ENCODE measurements at regions not wholly inside any gene's neighbourhood (a gene's known extent, or its start where the extent isn't known, plus 50 kb on each side); places are given as distances from the start of the nearest gene placed in this dataset.
A peak's percentile ranks its signal among the peaks of the same experiment; 100 is the strongest.

DNA sequence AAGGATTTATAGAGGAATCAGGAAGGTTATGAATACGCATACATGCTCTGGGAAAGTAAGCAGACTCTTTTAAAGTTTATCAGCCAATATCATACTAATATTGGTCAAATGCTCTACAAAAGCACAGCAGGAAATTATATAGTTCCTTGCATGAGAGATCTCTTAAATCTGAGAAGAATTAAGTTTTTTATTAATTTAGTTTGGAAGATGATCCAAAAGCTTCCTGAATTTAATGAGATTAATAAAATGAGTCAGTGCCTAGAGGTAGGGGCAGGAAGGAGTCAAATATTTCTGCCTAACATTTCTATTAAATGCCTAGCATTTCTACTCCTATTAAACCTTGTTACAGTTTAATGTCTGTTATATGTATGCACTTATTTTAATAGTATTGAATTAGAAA, 1608.2 kb downstream of the GRIK2 start:
- peaks cover 13% of the 10 kb centered on the region for H3K4me1 Mint-ChIP-seq
- peaks cover 26% of the 10 kb centered on the region for H3K9me3 Mint-ChIP-seq
- TF ChIP-seq, protein P1, sequence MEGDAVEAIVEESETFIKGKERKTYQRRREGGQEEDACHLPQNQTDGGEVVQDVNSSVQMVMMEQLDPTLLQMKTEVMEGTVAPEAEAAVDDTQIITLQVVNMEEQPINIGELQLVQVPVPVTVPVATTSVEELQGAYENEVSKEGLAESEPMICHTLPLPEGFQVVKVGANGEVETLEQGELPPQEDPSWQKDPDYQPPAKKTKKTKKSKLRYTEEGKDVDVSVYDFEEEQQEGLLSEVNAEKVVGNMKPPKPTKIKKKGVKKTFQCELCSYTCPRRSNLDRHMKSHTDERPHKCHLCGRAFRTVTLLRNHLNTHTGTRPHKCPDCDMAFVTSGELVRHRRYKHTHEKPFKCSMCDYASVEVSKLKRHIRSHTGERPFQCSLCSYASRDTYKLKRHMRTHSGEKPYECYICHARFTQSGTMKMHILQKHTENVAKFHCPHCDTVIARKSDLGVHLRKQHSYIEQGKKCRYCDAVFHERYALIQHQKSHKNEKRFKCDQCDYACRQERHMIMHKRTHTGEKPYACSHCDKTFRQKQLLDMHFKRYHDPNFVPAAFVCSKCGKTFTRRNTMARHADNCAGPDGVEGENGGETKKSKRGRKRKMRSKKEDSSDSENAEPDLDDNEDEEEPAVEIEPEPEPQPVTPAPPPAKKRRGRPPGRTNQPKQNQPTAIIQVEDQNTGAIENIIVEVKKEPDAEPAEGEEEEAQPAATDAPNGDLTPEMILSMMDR (conservative IDR thresholded peaks at IDR 0.05) = no peak
- H3K4me3 ChIP-seq (ENCODE audit: low read length) = no peak overlapping the region
- no peaks in the 10 kb centered on the region for H3K4me1 ChIP-seq (ENCODE audit: control insufficient read depth, insufficient read depth, low read length)
- WGBS, 2 experiments (ENCODE audit: insufficient coverage in 1 of 2, insufficient read length in 1 of 2) = 100% methylated on average over 1 of the region's 1 CpG; no CpG with 5 or more reads in 1 of the 2 experiments
- H3K27ac ChIP-seq (ENCODE audit: low read depth, low read length) = no peak overlapping the region
- H3K4me3 Mint-ChIP-seq = no peak overlapping the region
- peaks cover 7% of the 10 kb centered on the region for H3K9me3 ChIP-seq (ENCODE audit: control insufficient read depth, low read length)
- no peak for DNase-seq
- no peaks in the 10 kb centered on the region for H3K27me3 ChIP-seq (ENCODE audit: control insufficient read depth, insufficient read depth, low read length, poor library complexity, severe bottlenecking)
- H3K27me3 Mint-ChIP-seq (ENCODE audit: insufficient read depth) = peaks cover 7% of the 10 kb centered on the region
- H3K36me3 ChIP-seq (ENCODE audit: control insufficient read depth, insufficient read depth, low read length) = no peaks in the 10 kb centered on the region
- no peaks in the 10 kb centered on the region for H3K36me3 Mint-ChIP-seq (ENCODE audit: low read depth)
- H3K9ac ChIP-seq (ENCODE audit: extremely low read depth, low read length, poor library complexity, severe bottlenecking) = no peak overlapping the region
- H3K27ac Mint-ChIP-seq = peak overlapping the region; percentile 61

DNA sequence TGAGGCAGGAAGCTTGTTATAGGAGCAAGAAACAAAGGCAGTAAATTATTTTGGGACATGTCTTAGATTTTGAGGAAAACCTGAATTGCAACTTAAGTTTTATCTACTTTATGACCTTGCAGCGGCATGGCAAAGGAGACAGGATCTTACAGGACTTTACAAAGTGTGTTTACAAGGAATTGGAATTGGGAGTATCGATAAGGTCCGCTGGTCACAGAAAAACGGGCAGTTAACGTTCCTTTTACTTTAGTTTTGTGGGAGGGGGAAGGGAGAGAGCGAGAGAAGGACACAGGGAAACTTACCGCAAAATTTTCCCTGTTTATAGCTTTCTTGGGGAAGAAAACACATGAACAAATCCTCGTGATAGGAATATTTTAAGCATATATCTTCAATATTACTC, 1607.2 kb downstream of the GRIK2 start:
- Histone ChIP-seq H3K4me1 (ENCODE audit: control insufficient read depth, insufficient read depth, low read length) (no peaks in the 10 kb centered on the region), H3K9me3 (ENCODE audit: control insufficient read depth, low read length) (peaks cover 7% of the 10 kb centered on the region), H3K27me3 (ENCODE audit: control insufficient read depth, insufficient read depth, low read length, poor library complexity, severe bottlenecking) (no peaks in the 10 kb centered on the region), H3K9ac (ENCODE audit: extremely low read depth, low read length, poor library complexity, severe bottlenecking) (no peak overlapping the region), H3K27ac (ENCODE audit: low read depth, low read length) (no peak overlapping the region), H3K4me3 (ENCODE audit: low read length) (peak overlapping the region; percentile 28), H3K36me3 (ENCODE audit: control insufficient read depth, insufficient read depth, low read length) (no peaks in the 10 kb centered on the region)
- Mint-ChIP-seq H3K4me3 (peak overlapping the region; percentile 28), H3K27ac (peak overlapping the region; percentile 38), H3K9me3 (peaks cover 25% of the 10 kb centered on the region), H3K27me3 (ENCODE audit: insufficient read depth) (peaks cover 6% of the 10 kb centered on the region), H3K4me1 (peaks cover 13% of the 10 kb centered on the region), H3K36me3 (ENCODE audit: low read depth) (no peaks in the 10 kb centered on the region)
- no peak for DNase-seq
- 51 to 52% methylated on average over 7 to 8 of the region's 8 CpGs for WGBS, 2 experiments (ENCODE audit: insufficient coverage in 1 of 2, insufficient read length in 1 of 2)
- TF ChIP-seq, protein P1 (conservative IDR thresholded peaks at IDR 0.05) = no peak

DNA sequence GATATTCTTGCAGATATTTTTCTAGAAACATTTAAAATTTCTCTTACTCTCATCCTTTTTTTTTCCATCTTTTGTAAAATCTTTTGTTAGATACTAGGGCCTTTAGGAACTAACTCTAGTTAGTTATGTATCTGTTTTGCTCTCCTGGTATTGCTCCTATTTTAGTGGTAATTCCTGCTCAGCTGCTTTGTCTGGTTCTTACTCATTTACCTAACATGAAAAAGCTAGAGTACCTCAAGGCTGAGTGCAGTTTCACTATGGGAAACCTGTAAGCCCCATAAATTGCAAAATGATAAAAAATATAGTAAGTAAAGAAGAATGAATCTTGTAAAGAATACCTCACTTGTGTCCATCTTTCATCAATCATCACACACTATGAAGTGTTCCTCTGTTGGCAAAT, 1602.0 kb downstream of the GRIK2 start:
- H3K27me3 ChIP-seq (ENCODE audit: control insufficient read depth, insufficient read depth, low read length, poor library complexity, severe bottlenecking) = no peaks in the 10 kb centered on the region
- H3K36me3 Mint-ChIP-seq (ENCODE audit: low read depth) = no peaks in the 10 kb centered on the region
- TF ChIP-seq, protein P1 (conservative IDR thresholded peaks at IDR 0.05) = no peak
- H3K4me3 Mint-ChIP-seq = no peak overlapping the region
- no peaks in the 10 kb centered on the region for H3K9me3 ChIP-seq (ENCODE audit: control insufficient read depth, low read length)
- H3K27ac ChIP-seq (ENCODE audit: low read depth, low read length) = no peak overlapping the region
- no peaks in the 10 kb centered on the region for H3K4me1 ChIP-seq (ENCODE audit: control insufficient read depth, insufficient read depth, low read length)
- no peak overlapping the region for H3K9ac ChIP-seq (ENCODE audit: extremely low read depth, low read length, poor library complexity, severe bottlenecking)
- no peak overlapping the region for H3K27ac Mint-ChIP-seq
- H3K27me3 Mint-ChIP-seq (ENCODE audit: insufficient read depth) = no peaks in the 10 kb centered on the region
- no peaks in the 10 kb centered on the region for H3K9me3 Mint-ChIP-seq
- DNase-seq = no peak
- H3K4me3 ChIP-seq (ENCODE audit: low read length) = no peak overlapping the region
- peaks cover 2% of the 10 kb centered on the region for H3K4me1 Mint-ChIP-seq
- H3K36me3 ChIP-seq (ENCODE audit: control insufficient read depth, insufficient read depth, low read length) = no peaks in the 10 kb centered on the region
